Neuronal stem cell (in vitro differentiated cells): ENCODE measurements at regions not wholly inside any gene's neighbourhood (a gene's known extent, or its start where the extent isn't known, plus 50 kb on each side); places are given as distances from the start of the nearest gene placed in this dataset.

Experiments
- DNase-seq: peaks from one replicate; pipeline ENCODE4 v3.0.0-alpha.2; 2013; ENCODE audit warnings: low spot score
- H2AFZ ChIP-seq: one replicate; pipeline ENCODE4 v1.6.1; 2013; ENCODE audit warnings: mild to moderate bottlenecking, low read length, inconsistent platforms
- H2AK5ac ChIP-seq: 2 replicates; pipeline ENCODE4 v1.6.1; 2013; ENCODE audit warnings: low read depth, mild to moderate bottlenecking, inconsistent platforms, low read length, moderate library complexity, mixed read lengths
- H2BK120ac ChIP-seq: 2 replicates; pipeline ENCODE4 v1.6.1; 2013; ENCODE audit warnings: low read depth, mild to moderate bottlenecking, inconsistent platforms, low read length, moderate library complexity, mixed read lengths
- H2BK12ac ChIP-seq: one replicate; pipeline ENCODE4 v1.6.1; 2013; ENCODE audit warnings: low read length, inconsistent platforms
- H2BK15ac ChIP-seq: 2 replicates; pipeline ENCODE4 v1.6.1; 2013; ENCODE audit warnings: mild to moderate bottlenecking, low read length, inconsistent platforms, mixed read lengths
- H2BK5ac ChIP-seq: one replicate; pipeline ENCODE4 v1.6.1; 2013; ENCODE audit warnings: inconsistent platforms, mild to moderate bottlenecking, low read length, moderate library complexity
- H3K14ac ChIP-seq: one replicate; pipeline ENCODE4 v1.6.1; 2013; ENCODE audit warnings: low read length, inconsistent platforms
- H3K18ac ChIP-seq: 2 replicates; pipeline ENCODE4 v1.6.1; 2013; ENCODE audit warnings: low read length, inconsistent platforms
- H3K23ac ChIP-seq: 2 replicates; pipeline ENCODE4 v1.6.1; 2013; ENCODE audit warnings: low read depth, mild to moderate bottlenecking, mixed read lengths, low read length, inconsistent platforms; ENCODE audit not compliant: poor library complexity
- H3K27ac ChIP-seq: replicated peaks from 3 replicates; pipeline ENCODE4 v1.5.1; 2013; ENCODE audit warnings: low read length, inconsistent platforms
- H3K27me3 ChIP-seq, 3 experiments: 2 replicates each; pipeline ENCODE4 v1.6.1; 2013; ENCODE audit warnings: low read length in 3 of 3, mild to moderate bottlenecking in 2 of 3, inconsistent platforms in 1 of 3, low read depth in 1 of 3, mixed read lengths in 1 of 3, moderate library complexity in 1 of 3; ENCODE audit not compliant: control insufficient read depth in 3 of 3, insufficient read depth in 3 of 3
- H3K36me3 ChIP-seq, 2 donors: replicated peaks in 1 of 2; 2 replicates each; pipeline ENCODE4 v1.6.1; 2013; ENCODE audit warnings: low read length in 2 of 2; ENCODE audit not compliant: control insufficient read depth in 2 of 2, insufficient read depth in 2 of 2
- H3K4ac ChIP-seq: 2 replicates; pipeline ENCODE4 v1.6.1; 2013; ENCODE audit warnings: inconsistent platforms, mild to moderate bottlenecking, low read length, moderate library complexity
- H3K4me1 ChIP-seq, 2 donors: 1 replicate in 1 of 2; 2 replicates in 1 of 2; pipeline ENCODE4 v1.6.1; 2013; ENCODE audit warnings: low read length in 2 of 2, low read depth in 1 of 2; ENCODE audit not compliant: control insufficient read depth in 2 of 2, insufficient read depth in 1 of 2
- H3K4me2 ChIP-seq: one replicate; pipeline ENCODE4 v1.6.1; 2013; ENCODE audit warnings: mild to moderate bottlenecking, low read length, inconsistent platforms; ENCODE audit not compliant: insufficient read depth, poor library complexity, severe bottlenecking
- H3K4me3 ChIP-seq, 2 donors: 2 replicates each; pipeline ENCODE4 v1.5.1; 2013; ENCODE audit warnings: low read length in 2 of 2, mild to moderate bottlenecking in 2 of 2, inconsistent platforms in 1 of 2, moderate library complexity in 1 of 2
- H3K79me1 ChIP-seq: one replicate; pipeline ENCODE4 v1.6.1; 2013; ENCODE audit warnings: low read depth, mild to moderate bottlenecking, inconsistent platforms, low read length, moderate library complexity
- H3K9ac ChIP-seq: one replicate; pipeline ENCODE4 v1.6.1; 2013; ENCODE audit warnings: mild to moderate bottlenecking, low read depth, low read length, inconsistent platforms; ENCODE audit not compliant: poor library complexity
- H3K9me3 ChIP-seq, 2 donors: replicated peaks in 1 of 2; 2 replicates each; pipeline versions ENCODE3 to v1.6.1; 2013; ENCODE audit warnings: low read length in 2 of 2, mild to moderate bottlenecking in 2 of 2, inconsistent platforms in 1 of 2, low read depth in 1 of 2, mixed read lengths in 1 of 2, moderate library complexity in 1 of 2; ENCODE audit not compliant: control insufficient read depth in 2 of 2, insufficient read depth in 1 of 2
- H4K8ac ChIP-seq: one replicate; pipeline ENCODE4 v1.6.1; 2013; ENCODE audit warnings: low read depth, mild to moderate bottlenecking, inconsistent platforms, low read length, moderate library complexity
- H4K91ac ChIP-seq: one replicate; pipeline ENCODE4 v1.6.1; 2013; ENCODE audit warnings: low read length, low read depth, mild to moderate bottlenecking, inconsistent platforms; ENCODE audit not compliant: poor library complexity
- WGBS, 2 donors: extraction: QIAGEN DNeasy Blood & Tissue Kit; methylation state at CpG; one replicate each; pipeline ENCODE4 v1.1.7; 2013; ENCODE audit warnings: missing lambda C conversion rate in 2 of 2, mixed read lengths in 1 of 2; ENCODE audit not compliant: insufficient read length in 2 of 2, insufficient replicate concordance in 1 of 2; ENCODE audit errors: extremely low coverage in 2 of 2; 5-methylcytosine and 5-hydroxymethylcytosine counted together

- WGBS, 2 donors = no CpG with 5 or more reads among the region's 7 CpGs
- Histone ChIP-seq H3K9ac (no peak overlapping the region), H3K4ac (no peak overlapping the region), H4K91ac (no peak overlapping the region), H3K36me3 (no peaks in the 10 kb centered on the region), H3K14ac (no peak overlapping the region), H3K4me3 (no peak overlapping the region), H3K4me2 (no peak overlapping the region), H2BK120ac (no peak overlapping the region), H3K27me3 (no peaks in the 10 kb centered on the region), H2BK5ac (no peak overlapping the region), H3K79me1 (no peaks in the 10 kb centered on the region), H3K4me1 (peaks cover 0 to 2% of the 10 kb centered on the region in 2 donors), H2BK12ac (no peak overlapping the region), H4K8ac (no peak overlapping the region), H3K27ac (no peak overlapping the region), H3K9me3 (no peaks in the 10 kb centered on the region), H3K18ac (no peak overlapping the region), H3K23ac (no peak overlapping the region), H2BK15ac (no peak overlapping the region), H2AFZ (no peak overlapping the region), H2AK5ac (no peak overlapping the region)
- DNase-seq = no peak
Observed at GRCh38 chr17:71919896-71920295, 200.9 kb upstream of the SOX9 start.

GRCh38 chr17:71921796-71922195, 199.0 kb upstream of the SOX9 start:
- Histone ChIP-seq H3K4me3 (no peak overlapping the region), H3K4me2 (no peak overlapping the region), H3K9ac (no peak overlapping the region), H3K36me3 (no peaks in the 10 kb centered on the region), H3K4me1 (peaks cover 0 to 2% of the 10 kb centered on the region in 2 donors), H3K18ac (no peak overlapping the region), H2BK120ac (no peak overlapping the region), H3K4ac (no peak overlapping the region), H2AFZ (no peak overlapping the region), H3K79me1 (no peaks in the 10 kb centered on the region), H3K14ac (no peak overlapping the region), H2BK12ac (no peak overlapping the region), H2AK5ac (no peak overlapping the region), H4K8ac (no peak overlapping the region), H3K27ac (no peak overlapping the region), H2BK5ac (no peak overlapping the region), H3K27me3 (no peaks in the 10 kb centered on the region), H3K23ac (no peak overlapping the region), H4K91ac (no peak overlapping the region), H2BK15ac (no peak overlapping the region), H3K9me3 (no peaks in the 10 kb centered on the region)
- WGBS, 2 donors = no CpG with 5 or more reads among the region's 2 CpGs
- DNase-seq = no peak

GRCh38 chr17:71922439-71922838, 198.4 kb upstream of the SOX9 start:
- Histone ChIP-seq H2AFZ (no peak overlapping the region), H3K27me3 (no peaks in the 10 kb centered on the region), H3K18ac (no peak overlapping the region), H3K9me3 (no peaks in the 10 kb centered on the region), H2BK12ac (no peak overlapping the region), H3K9ac (no peak overlapping the region), H2BK120ac (no peak overlapping the region), H3K4me2 (no peak overlapping the region), H3K4me1 (peaks cover 0 to 2% of the 10 kb centered on the region in 2 donors), H3K27ac (no peak overlapping the region), H3K4me3 (no peak overlapping the region), H2BK5ac (no peak overlapping the region), H3K79me1 (no peaks in the 10 kb centered on the region), H3K36me3 (no peaks in the 10 kb centered on the region), H2BK15ac (no peak overlapping the region), H3K14ac (no peak overlapping the region), H3K23ac (no peak overlapping the region), H2AK5ac (no peak overlapping the region), H3K4ac (no peak overlapping the region), H4K91ac (no peak overlapping the region), H4K8ac (no peak overlapping the region)
- DNase-seq = no peak

- WGBS, 2 donors = no CpG with 5 or more reads among the region's 5 CpGs
- Histone ChIP-seq H3K9ac (no peak overlapping the region), H3K36me3 (no peaks in the 10 kb centered on the region), H3K18ac (no peak overlapping the region), H3K27ac (no peak overlapping the region), H2AK5ac (no peak overlapping the region), H3K9me3 (peaks cover 0 to 1% of the 10 kb centered on the region in 2 donors), H4K8ac (no peak overlapping the region), H3K4me1 (peaks cover 0 to 2% of the 10 kb centered on the region in 2 donors), H3K23ac (no peak overlapping the region), H3K4me2 (no peak overlapping the region), H2BK5ac (no peak overlapping the region), H3K79me1 (no peaks in the 10 kb centered on the region), H3K14ac (no peak overlapping the region), H3K4me3 (no peak overlapping the region), H4K91ac (no peak overlapping the region), H3K4ac (no peak overlapping the region), H2BK12ac (no peak overlapping the region), H2AFZ (no peak overlapping the region), H2BK15ac (no peak overlapping the region), H3K27me3 (no peaks in the 10 kb centered on the region), H2BK120ac (no peak overlapping the region)
- DNase-seq = no peak
Observed at GRCh38 chr17:71926746-71927398, 193.9 kb upstream of the SOX9 start.
